GM11168 (cell line): ENCODE measurements at regions not wholly inside any gene's neighbourhood (a gene's known extent, or its start where the extent isn't known, plus 50 kb on each side); places are given as distances from the start of the nearest gene placed in this dataset.

Experiments
- in situ Hi-C: fragments of 300-500 bp; cut with MboI; formaldehyde crosslinking; loops from one replicate; pipeline ENCODE4 v1.12.0; 2022; ENCODE audit warnings: low sequenced_read_pairs; ENCODE audit not compliant: unreplicated experiment

DNA sequence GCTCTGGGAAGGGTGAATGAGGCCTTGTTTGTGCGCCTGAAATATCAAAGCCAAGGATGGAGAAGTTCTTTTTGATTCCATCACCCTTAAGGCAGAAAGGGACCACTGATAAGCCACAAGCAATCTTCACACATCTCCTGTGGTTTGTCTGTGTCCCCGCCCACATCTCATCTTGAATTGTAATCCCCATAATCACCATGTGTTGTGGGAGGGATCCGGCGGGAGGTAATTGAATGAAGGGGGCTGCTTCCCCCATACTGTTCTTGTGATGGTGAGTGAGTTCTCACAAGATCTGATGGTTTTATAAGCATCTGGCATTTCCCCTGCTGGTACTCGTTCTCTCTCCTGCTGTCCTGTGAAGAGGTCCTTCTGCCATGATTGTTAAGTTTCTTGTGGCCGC, 329.6 kb upstream of the RGMA start:
- in situ Hi-C loops: no loop called here

DNA sequence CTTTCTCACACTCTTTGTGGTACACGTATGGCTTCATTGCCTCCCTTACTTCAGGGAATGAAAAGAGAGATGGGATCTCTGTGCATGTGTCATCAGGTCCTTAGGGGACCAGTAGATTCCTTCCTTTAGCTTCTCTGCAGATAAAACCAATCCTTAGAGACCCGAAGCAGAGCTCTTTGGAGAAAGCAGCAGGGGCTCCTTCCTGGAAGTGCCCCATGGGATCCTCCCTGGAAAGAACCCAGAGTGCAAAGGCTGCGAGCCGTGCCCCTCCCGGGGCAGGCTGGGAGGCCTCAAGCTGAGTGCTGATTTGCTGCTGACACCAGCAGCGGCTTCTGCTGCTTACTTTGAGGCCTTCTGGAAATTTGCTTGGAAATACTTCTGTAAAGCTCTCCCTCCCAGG, 328.6 kb upstream of the RGMA start:
- in situ Hi-C loops: no loop called here

DNA sequence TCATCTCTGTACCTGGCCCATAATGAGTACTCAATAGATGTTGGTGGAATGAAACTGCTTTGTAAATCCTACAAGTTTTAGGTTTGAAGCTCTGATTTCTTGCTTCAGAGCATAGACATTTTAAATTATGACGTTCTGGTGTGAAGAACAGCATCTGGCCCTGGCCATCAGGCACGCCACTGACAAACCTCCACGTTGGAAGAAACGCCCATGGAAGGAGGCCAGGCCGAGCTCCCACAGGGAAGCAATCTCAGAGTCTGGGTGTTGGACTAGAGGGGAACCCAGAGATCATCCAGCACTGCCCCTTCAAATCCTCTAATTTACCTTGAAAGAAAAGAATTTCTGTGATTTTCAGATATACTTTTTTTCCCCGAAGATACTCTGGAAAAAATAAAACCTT, 328.1 kb upstream of the RGMA start:
- in situ Hi-C loops: no loop called here

DNA sequence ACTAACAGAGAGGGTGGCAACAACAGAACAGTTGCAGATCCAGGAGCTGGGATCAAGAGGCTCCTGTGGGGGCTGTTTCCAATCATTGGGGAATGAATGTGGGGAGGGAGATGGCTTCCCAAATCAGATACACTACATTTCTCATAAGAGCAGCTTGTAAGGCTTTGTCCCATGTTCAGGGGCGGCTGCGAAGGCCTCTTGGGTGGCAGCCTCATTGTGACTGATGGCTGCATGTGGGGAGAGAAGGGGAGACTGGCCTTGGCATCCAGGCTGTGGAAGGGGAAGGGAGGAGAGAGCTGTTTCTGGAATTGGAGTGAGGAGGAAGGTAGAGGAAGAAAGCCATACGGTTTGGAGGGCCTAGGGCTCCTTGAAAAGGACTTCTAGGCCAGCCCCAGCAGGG, 326.6 kb upstream of the RGMA start:
- in situ Hi-C loops: no loop called here

DNA sequence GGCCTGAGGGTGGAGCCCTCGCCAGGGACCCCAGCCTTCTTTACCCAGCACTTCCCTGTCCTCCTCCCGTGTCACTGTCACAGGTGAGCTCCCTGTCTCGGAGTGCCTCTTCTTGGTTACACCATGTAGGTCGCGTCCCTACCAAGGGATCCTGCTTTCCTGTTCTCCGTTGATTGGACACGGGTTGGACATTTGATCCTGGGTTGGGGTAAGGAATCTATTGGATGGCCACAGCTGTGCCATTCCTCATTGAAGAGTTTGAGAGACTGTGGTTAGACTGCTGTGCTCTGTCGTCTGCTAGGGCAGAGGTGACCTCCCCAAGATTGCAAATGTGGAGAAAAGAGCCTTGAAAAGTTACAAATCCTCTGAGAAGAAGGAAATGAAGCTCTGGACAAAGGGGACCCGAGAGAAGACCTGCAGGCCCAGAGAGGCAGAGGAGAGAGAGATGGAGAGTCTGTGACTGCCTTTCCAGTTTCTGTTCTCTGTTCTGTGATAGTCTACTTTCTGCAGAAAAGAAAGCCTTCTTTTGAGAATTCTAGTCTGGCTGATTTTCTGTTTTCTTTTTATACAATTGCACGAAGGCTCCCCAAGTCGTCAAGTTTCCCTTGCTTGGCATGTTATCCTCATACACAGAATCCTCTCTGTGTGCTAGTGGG, 325.7 kb upstream of the RGMA start:
- in situ Hi-C loops: no loop called here

DNA sequence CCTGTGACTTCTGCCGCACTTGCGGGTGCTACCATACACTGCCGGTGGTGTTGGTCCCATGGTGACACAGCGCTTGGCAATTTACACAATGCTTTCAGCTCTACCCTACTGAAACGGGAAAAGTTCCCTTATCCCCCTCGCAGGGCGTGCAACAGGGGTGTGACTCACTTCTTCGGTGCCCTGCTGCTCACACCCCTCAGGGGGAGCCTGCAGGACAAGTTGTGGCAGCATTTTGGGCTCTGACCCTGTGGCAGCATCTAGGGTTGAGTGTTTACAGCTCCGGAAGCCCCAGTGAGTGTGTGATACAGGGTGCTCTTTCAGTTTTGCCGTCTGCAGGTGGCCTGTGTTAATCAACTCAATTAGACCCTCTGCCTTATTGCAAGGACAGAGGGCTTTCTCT, 324.7 kb upstream of the RGMA start:
- in situ Hi-C loops: no loop called here

DNA sequence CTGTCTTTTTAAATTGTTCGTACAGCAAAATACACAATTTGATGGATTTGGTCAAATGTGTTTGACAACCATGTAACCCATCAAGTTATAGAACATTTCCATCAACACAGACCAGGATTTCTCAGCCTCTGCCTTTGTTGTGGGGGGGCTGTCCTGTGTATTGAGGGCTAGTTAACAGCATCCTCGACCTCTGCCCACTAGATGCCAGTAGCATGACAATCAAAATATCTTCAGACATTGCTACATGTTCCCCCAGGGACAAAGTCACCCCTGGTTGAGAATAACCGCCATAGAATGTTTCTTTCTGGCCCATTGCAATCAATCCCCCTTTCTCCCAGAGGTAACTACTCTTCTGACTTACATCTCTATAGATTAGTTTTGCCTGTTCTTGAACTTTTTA, 310.1 kb upstream of the RGMA start:
- in situ Hi-C loops: no loop called here

DNA sequence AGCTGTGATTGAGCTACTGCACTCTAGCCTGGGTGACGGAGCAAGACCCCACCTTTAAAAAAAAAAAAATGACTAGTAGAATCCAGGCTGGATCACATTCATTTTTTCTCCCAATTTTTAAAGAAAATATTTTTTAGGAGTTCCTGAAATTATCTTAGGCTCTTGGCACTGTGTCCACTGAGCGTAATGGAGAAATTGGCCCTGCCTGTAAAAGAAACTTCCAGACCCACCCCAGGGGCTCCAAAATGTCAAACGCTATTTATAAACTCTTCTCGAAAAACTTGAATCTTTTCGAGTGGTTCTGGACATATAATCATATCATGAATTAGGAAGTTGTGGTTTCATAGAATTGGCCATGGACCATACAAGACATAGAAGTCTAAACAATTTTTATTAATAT, 300.2 kb upstream of the RGMA start:
- in situ Hi-C loops: no loop called here

DNA sequence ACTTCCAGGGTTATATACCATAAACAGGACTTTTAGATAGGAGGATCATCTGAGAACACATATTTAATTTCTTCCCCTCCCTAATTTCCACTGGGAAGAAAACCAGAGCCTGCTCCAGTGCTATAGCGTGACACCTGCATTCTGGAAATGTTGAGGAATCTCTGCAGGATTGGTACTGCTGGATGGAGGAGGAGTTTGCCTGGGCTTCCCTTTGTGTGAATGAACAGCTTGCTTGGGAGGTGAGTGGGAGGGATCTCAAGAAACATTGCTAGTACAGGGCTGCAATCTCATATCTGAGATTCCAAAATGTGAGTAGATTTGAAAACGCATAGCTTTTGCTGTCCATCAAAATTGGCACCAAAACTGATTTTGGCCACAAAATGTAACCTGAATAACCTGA, 295.9 kb upstream of the RGMA start:
- in situ Hi-C loops: no loop called here

DNA sequence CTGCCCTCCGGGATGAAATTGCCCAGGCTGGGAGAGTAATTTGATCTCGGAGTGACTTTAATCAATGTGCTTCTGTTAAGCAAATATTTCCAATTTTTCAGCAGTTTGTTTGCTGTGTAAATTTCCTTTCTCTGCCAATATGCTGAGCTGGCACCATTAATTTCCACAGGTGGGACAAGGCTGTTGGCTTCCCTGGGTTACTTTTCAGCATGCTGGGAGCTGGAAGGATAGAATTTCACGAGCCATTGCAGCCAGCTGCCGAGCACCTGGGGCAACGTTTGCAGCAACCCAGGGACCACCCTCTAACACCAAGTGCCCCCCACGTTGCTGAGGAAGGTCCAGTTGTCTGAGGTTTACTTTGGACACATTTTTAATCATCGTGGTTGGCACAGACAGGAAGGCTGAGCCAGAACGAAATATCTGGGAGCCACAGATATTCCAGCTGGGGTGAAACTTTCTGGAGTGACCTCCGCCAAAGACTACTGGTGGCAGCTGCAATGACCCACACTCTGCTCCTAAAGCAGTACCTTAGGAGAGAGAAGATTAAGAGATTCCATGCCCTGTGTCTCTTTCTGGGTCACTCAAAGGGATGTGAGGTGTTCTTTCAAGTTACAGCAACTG, 293.3 kb upstream of the RGMA start:
- in situ Hi-C loops: no loop called here

DNA sequence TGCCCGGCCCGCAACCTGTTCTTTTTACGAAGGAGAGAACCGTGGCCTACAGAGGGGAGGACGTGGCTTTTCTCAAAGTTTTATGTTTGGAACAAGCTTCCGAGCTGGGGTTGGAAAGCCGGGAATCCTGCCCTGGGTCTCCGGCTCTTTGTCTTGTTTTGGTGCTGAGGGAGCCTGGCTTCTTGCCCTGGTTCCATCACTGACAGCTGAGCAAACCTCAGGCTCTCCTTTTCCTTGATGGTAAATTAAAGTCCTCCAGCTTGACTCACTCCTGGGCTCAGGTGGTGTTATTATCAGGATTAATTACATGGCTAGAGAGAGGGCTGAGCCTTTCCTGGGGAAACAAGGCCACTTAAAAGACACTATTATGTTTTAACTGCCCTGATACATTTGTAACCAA, 289.5 kb upstream of the RGMA start:
- in situ Hi-C loops: no loop called here

DNA sequence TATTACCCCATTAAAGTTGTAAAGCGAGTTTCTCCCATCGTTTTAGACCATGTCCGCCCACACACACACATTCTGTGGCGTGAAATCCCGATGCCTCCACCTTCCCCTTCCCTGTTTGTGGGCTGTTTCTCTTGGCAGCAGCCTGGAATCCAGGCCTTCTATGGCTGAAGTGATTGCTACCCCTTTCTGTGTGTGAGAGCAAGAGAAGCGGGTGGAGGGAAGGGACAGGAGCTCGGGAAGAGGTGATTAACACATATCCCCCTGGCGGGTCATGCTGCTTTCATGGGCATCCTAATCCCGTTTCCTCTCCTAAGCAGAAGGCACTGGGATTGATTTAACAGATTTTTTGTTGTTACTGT, 283.8 kb upstream of the RGMA start:
- in situ Hi-C loops: no loop called here

DNA sequence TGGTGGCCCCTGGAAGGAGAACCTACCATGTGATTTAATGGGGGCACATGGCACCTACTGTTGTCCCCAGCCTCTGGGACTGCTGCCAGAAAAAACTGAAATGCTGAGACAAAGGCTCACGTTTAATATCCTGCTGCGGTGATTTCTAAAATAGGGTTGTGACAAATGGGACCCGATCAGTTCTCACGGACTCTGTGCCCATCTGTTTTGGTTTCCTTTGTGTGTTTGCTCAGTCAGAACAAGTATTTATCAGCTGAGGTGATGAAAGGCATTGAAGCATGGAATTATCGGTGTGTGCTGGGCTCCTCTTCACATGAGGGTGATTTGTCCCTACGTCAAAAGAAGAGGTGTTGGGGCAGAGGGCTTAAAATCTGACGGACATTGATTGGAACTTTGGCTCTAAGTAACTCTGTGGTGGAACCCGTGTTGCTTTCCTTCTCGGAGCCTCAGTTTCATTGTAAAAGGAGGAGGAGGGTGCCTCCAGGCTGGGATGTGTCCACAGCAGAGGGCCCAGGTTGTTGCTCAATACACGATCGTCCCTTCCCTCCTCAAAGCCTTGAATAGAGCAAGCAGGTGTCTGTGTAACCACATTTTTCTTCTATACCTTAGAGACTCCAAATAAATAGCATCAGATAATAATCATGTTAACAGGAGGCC, 283.3 kb upstream of the RGMA start:
- in situ Hi-C loops: no loop called here

DNA sequence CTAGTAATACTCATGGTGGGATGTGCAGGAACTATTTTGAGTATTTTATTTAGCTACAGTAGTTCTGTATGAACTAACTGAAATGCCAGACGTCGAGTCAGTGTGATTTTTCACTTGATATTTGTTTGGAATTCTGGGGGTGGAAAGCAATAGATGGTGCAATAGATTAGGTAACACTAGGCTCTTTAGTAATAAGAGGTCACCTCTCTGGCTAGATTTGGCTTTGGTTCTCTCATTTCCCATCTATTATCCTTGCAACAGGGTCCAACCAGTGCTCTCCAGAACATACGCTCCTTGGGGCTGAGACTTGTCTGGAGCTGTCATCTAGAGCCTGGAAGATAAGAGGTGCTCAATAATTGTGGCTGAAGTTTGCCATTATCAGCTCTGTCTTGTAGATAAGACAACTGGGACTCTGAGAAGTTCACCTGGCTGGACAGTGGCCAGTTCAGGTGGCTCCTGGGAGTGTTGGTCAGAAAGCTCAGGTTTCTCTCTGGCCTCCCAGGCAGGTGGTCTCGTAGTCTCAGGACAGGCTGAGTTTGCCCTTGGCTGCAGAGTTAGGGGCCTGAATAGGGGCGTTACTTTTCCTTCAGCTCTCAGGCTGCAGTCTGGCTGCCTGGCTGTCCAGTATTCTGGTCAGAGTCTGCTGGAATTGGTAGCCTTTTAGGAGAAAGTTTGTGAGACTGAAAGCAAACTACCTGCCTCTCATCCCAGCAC, 277.5 kb upstream of the RGMA start:
- in situ Hi-C loops: no loop called here

DNA sequence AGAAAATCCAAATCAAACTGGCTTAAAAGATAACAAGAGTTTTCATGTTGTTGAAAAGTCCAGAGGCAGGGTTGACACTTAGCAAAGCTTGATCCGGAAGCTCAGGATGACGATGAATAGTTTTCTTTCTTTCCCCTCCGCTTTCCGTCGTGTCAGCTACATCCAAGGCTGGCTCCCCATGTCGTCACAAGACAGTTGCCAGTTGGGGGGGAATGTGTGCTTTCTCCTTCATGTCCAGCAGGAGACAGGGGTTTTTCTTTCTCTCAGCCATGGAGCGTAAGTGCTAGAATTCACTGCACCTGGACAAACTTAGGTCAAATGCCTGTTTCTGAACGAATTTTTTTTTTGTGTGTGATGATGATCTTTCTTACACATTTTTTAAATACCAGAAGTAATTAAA, 273.8 kb upstream of the RGMA start:
- in situ Hi-C loops: no loop called here

DNA sequence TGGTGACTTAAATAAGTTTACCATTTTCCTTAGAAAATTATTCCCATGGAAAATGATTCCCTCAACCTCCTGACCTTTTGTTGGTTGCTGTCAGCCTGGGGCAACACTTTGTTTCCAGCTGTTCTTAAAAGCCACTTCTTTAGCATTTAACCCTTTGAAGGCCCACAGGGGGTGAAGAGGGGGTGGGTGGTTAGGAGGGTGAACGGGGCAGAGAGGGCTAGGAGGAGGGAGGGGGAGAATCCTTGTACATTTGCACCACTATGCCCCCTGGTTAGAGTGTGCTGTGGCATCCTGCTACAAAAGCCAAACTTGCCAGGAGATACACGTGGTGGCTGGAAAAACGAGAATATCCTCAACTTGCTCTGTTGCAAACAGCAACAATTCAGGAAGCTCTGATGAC, 273.2 kb upstream of the RGMA start:
- in situ Hi-C loops: no loop called here

DNA sequence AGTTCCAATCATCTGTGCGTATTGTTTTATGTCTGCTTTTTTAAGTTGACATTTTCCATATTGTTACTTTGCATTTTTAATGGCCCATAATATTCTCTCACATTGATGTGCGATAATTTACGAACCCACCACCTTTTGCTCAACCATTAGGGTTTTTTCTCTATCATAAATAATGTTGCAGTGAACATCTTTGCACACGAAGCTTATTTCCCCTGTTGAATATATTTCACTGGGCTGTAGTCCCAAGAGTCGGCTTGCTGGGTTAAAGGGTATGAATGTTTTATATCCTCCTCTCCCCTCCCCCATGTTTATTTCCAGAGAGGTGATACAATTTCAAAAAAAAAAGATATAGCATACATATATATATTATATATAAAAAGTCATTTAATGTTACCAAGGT, 272.7 kb upstream of the RGMA start:
- in situ Hi-C loops: no loop called here

DNA sequence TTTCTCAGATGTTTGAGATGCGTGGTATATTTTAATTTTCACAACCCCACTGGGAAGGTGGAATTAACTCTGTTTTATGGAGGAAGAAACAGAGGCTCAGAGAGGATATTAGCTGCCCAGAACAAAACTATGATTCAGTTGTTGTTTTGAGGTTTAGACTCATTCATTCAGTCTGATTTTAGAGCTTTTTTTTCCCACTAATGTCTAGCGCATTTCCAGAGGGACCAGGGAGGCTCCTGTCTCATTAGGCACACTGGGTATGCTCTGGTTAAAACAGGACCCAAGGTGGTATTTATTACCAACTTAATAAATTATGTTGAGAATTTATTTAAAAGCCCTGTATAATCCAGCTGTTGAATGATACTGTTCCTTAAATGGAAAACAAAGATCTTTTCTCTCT, 272.0 kb upstream of the RGMA start:
- in situ Hi-C loops: no loop called here

DNA sequence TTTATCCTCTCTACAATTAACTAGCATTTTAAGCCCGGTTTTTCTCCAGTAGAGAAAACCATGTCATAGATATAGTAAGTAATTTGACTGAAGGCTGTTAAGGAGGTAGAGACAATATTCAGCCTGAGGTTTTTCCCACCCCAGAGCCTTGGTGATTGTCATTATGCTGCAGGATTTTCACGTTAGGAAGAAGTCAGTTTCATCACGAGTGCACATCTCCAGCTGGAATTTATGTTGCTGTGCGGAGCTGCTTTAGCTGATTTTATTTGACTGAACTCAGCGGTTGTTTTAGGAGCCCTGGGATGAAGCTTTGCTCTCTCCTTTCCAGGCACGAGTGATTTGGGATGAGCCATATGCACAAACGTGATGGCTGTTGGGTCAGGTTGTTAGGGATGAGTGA, 271.3 kb upstream of the RGMA start:
- in situ Hi-C loops: no loop called here

DNA sequence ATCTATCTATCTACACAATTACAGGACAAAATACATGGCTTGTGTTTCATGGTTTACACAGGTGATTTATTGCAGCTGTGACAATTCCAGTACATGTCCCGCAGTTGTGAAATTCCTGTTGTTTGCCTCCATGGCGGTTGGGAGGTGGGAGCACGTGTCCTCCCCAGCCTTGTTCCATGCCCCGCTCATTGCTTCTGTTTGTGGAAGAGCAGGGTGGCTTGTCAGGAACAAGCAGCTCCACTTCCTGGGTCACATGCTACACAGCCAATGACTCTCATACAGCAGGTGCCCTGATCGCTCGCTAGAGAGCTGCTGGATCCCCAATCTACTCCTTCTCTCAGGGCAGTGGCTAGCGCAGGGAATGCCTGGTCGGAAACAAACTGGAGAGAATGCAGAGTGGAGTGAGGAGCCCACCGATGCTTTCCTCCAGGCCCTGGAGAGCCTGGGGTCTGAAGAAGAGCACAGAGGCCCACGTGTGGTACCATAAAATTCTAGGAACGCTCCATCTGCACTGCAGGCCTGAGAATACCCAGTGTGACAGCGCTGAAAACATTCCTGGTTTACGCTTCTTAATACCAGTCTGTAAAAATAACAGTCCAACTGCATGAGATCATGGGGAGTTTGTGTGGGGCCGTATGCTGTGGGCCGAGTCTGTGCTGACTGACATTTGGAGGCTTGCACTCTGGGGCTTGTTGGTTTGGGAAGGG, 270.6 kb upstream of the RGMA start:
- in situ Hi-C loops: no loop called here

DNA sequence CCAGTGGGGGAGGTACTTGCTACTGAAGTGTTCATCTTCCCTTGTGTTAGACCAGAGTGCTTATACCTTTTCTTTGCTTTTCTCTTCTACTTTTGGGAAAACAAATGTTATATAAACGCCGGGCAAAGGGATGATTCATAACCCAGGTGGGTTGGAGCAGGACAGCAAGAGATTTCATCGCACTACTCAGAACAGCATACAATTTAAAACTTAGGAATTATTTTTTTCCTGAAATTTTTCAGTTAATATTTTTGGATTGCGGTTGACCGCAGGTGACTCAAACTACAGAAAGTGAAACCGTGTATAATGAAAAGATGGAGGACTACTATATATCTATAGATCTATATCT, 270.0 kb upstream of the RGMA start:
- in situ Hi-C loops: no loop called here
